ENCODE measurements at regions not wholly inside any gene's neighbourhood (a gene's known extent, or its start where the extent isn't known, plus 50 kb on each side); places are given as distances from the start of the nearest gene placed in this dataset.

DNA sequence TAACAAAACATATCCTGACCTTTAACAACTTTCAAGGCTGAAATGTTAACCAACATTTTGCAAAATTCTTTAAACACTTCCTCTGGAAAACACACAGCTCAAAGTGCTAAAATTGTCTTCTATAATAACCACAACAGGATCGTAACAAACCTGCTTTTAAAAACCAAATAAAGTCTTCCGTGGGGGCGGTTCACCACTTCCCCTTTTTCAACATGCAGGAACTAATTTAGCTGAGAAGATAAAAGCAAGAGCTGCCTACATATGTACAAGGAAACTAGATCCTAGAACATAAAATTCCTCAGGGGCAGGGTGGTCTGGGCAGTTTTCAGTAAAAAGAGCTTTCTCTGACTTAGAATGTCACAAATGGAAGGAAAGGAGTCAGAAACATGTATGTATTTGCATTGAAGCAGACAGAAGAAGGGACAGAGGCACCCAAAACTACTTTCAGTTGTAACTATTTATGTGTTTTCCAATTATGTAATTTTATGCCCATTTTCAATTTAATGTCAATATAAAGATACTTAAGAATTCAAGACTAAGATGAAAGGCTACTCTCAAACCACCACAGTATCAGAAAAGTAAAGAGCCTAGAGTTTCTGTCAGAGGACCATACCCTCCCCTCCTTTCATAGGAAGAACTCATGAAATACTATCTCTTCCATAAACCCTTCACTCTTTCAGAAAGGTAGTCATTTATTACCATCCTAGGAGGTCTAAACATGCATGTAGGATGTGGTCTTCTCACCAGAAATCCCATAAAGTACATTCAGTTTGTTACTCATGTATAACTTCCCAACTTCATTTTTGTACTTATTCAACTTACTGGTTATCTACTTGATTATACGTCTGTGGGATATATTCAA is 185.9 kb upstream of the RASA1 start:
- peaks cover 48% of the 10 kb centered on the region for H3K4me1 ChIP-seq (ENCODE audit: insufficient read depth, low read length)
- CTCF ChIA-PET (ENCODE audit: partially characterized antibody): interaction anchor here (1.0 kb wide), 1 partner anchor 11 kb away, joined by 3 read pairs; no protein-coding TSS in a partner anchor
- Mint-ChIP-seq H3K27ac (peak overlapping the region; percentile 42 to 90 (median 81)), H3K27me3 (no peaks in the 10 kb centered on the region), H3K9me3 (peaks cover 0 to 7% (median 2%) of the 10 kb centered on the region in 8 donors), H3K4me1 (peaks cover 31 to 60% (median 43%) of the 10 kb centered on the region in 4 donors), H3K4me3 (peak overlapping the region; percentile 63 to 84 (median 76)), H3K36me3 (no peaks in the 10 kb centered on the region)
- H3K36me3 ChIP-seq (ENCODE audit: insufficient read depth, low read length): no peaks in the 10 kb centered on the region
- H3K9me3 ChIP-seq (ENCODE audit: control insufficient read depth in 1 of 2, low read length in 2 of 2): no peaks in the 10 kb centered on the region
- POLR2A ChIA-PET (ENCODE audit: partially characterized antibody): interaction anchor here (0.7 to 1.0 kb wide), 6 partner anchors 38 to 331 kb away, joined by 3 read pairs; partner anchors contain the start of gene CCNH
- H3K27ac ChIP-seq (ENCODE audit: low read depth, low read length): no peak overlapping the region
- H3K27me3 ChIP-seq (ENCODE audit: insufficient read depth, low read length): no peaks in the 10 kb centered on the region
- DNase-seq: peak; percentile 41 to 55 (median 48)
- H3K4me3 ChIP-seq (ENCODE audit: low read length in 2 of 2): no peak overlapping the region
- intact Hi-C loops (cut with micrococcal nuclease): loop anchor here (5.0 kb wide), 2 partner anchors 41 to 186 kb away; partner anchors contain the start of gene RASA1

DNA sequence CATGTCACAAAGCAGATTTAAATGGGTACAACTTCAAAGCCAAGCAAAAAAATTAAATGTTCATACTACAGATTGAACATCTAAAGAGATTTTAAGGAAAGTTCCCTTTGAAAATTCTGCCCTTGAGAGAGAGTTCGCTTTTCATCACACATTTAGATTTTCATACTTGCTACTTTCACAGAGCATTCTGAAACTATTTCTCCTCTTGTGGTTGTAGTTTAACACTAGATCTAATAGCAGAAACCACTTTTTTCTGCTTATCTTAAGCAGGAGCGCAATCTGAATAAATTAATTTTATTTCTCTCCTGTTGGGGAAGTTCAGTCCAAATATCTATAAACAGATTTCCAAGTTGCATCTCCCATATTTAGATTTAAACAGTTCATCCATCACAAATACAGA is 173.3 kb upstream of the RASA1 start:
- POLR2A ChIA-PET (ENCODE audit: partially characterized antibody): no interaction called here
- DNase-seq: no peak

DNA sequence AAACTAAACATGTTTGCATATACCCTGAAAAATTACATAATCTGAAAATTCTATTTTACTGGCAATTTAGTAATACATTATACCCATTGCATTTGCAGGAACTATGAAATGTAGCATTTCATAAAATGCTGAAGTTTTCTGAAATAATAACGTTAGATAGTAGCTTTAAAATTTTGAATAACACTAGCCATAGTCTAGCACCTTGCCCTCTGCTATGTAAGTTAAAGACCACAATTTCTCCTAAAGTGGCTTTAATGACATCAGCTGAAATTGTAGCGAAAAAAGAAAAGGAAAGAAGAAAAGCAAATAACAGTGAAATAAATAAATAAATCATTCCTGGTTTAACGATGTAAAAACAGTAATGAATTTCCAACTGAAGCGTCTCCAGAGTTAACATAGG is 172.8 kb upstream of the RASA1 start:
- peaks cover 7 to 18% (median 9%) of the 10 kb centered on the region in 4 donors for H3K4me1 Mint-ChIP-seq
- Histone ChIP-seq H3K36me3 (ENCODE audit: insufficient read depth, low read length) (no peaks in the 10 kb centered on the region), H3K27me3 (ENCODE audit: insufficient read depth, low read length) (no peaks in the 10 kb centered on the region), H3K4me1 (ENCODE audit: insufficient read depth, low read length) (peaks cover 8% of the 10 kb centered on the region), H3K9me3 (ENCODE audit: control insufficient read depth in 1 of 2, low read length in 2 of 2) (no peaks in the 10 kb centered on the region), H3K4me3 (ENCODE audit: low read length in 2 of 2) (no peak overlapping the region), H3K27ac (ENCODE audit: low read depth, low read length) (no peak overlapping the region)
- no peak overlapping the region for H3K27ac Mint-ChIP-seq
- peaks cover 0 to 5% (median under 1%) of the 10 kb centered on the region in 8 donors for H3K9me3 Mint-ChIP-seq
- DNase-seq: no peak
- no peaks in the 10 kb centered on the region for H3K36me3 Mint-ChIP-seq
- intact Hi-C loops (cut with micrococcal nuclease): no loop called here
- POLR2A ChIA-PET (ENCODE audit: partially characterized antibody): no interaction called here
- no peaks in the 10 kb centered on the region for H3K27me3 Mint-ChIP-seq
- CTCF ChIA-PET (ENCODE audit: partially characterized antibody): no interaction called here
- H3K4me3 Mint-ChIP-seq: no peak overlapping the region

More for the DNA sequence above, 173.3 kb upstream of the RASA1 start:
- Histone ChIP-seq H3K9me3 (ENCODE audit: control insufficient read depth in 1 of 2, low read length in 2 of 2) (no peaks in the 10 kb centered on the region), H3K4me3 (ENCODE audit: low read length in 2 of 2) (no peak overlapping the region), H3K27me3 (ENCODE audit: insufficient read depth, low read length) (no peaks in the 10 kb centered on the region), H3K36me3 (ENCODE audit: insufficient read depth, low read length) (no peaks in the 10 kb centered on the region), H3K27ac (ENCODE audit: low read depth, low read length) (no peak overlapping the region), H3K4me1 (ENCODE audit: insufficient read depth, low read length) (peaks cover 8% of the 10 kb centered on the region)
- Mint-ChIP-seq H3K27ac (peak overlapping the region in 3 of 7 donors; percentile 19 to 57 (median 44)), H3K4me3 (peak overlapping the region in 1 of 8 donors; percentile 10), H3K36me3 (no peaks in the 10 kb centered on the region), H3K4me1 (peaks cover 7 to 18% (median 9%) of the 10 kb centered on the region in 4 donors), H3K27me3 (no peaks in the 10 kb centered on the region), H3K9me3 (peaks cover 0 to 5% (median 2%) of the 10 kb centered on the region in 8 donors)
- CTCF ChIA-PET (ENCODE audit: partially characterized antibody): no interaction called here
- intact Hi-C loops (cut with micrococcal nuclease): no loop called here

DNA sequence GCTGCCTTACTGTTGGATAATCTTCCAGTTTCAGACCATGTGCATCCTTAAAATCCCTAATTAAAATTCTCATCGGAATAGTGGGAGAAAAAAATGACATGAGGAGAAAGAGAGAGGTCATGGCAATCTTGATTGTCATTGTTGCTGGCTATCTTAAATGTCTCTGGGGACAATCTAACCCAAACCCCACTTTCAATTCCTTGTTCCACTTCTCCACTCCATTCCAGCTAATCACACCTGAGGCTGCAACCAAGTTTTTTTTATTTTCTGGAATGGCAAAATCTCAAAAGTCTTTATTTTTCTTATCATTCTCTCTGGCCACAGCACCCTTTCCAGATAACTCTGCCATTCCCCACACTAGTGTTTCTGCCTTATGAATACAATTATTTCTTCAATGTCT is 171.9 kb upstream of the RASA1 start:
- Histone ChIP-seq H3K4me3 (ENCODE audit: low read length in 2 of 2) (no peak overlapping the region), H3K27ac (ENCODE audit: low read depth, low read length) (no peak overlapping the region), H3K36me3 (ENCODE audit: insufficient read depth, low read length) (no peaks in the 10 kb centered on the region), H3K4me1 (ENCODE audit: insufficient read depth, low read length) (peaks cover 8% of the 10 kb centered on the region), H3K27me3 (ENCODE audit: insufficient read depth, low read length) (no peaks in the 10 kb centered on the region), H3K9me3 (ENCODE audit: control insufficient read depth in 1 of 2, low read length in 2 of 2) (no peaks in the 10 kb centered on the region)
- Mint-ChIP-seq H3K36me3 (no peaks in the 10 kb centered on the region), H3K4me3 (no peak overlapping the region), H3K27me3 (no peaks in the 10 kb centered on the region), H3K9me3 (peaks cover 0 to 1% (median 0%) of the 10 kb centered on the region in 8 donors), H3K27ac (no peak overlapping the region), H3K4me1 (peaks cover 7 to 23% (median 9%) of the 10 kb centered on the region in 4 donors)
- no peak for DNase-seq
- ChIA-PET CTCF (ENCODE audit: partially characterized antibody) (no interaction called here), POLR2A (ENCODE audit: partially characterized antibody) (no interaction called here)
- intact Hi-C loops (cut with micrococcal nuclease): no loop called here

DNA sequence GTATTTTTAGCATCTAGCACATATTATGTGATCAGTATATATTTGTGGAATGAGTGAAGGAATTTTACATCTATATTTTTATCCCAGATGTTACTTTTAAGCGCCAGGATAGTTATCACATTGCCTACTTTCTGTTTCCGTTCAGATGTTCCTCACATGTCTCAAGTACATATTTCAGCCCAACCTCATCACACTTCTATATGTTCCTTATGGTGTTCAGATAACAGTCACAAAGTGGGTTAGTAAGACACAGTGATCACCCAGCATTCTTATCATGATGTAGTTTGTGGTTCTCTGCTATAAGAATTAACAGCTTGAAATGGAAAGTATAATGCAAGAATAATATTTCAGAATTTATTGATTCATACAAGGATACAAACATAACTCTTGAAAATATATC is 170.0 kb upstream of the RASA1 start:
- Mint-ChIP-seq H3K4me1 (peaks cover 12 to 37% (median 13%) of the 10 kb centered on the region in 4 donors), H3K27me3 (no peaks in the 10 kb centered on the region), H3K36me3 (no peaks in the 10 kb centered on the region), H3K27ac (no peak overlapping the region), H3K9me3 (no peaks in the 10 kb centered on the region), H3K4me3 (no peak overlapping the region)
- Histone ChIP-seq H3K4me1 (ENCODE audit: insufficient read depth, low read length) (peaks cover 12% of the 10 kb centered on the region), H3K9me3 (ENCODE audit: control insufficient read depth in 1 of 2, low read length in 2 of 2) (no peaks in the 10 kb centered on the region), H3K36me3 (ENCODE audit: insufficient read depth, low read length) (no peaks in the 10 kb centered on the region), H3K27me3 (ENCODE audit: insufficient read depth, low read length) (no peaks in the 10 kb centered on the region), H3K27ac (ENCODE audit: low read depth, low read length) (no peak overlapping the region), H3K4me3 (ENCODE audit: low read length in 2 of 2) (no peak overlapping the region)
- ChIA-PET CTCF (ENCODE audit: partially characterized antibody) (no interaction called here), POLR2A (ENCODE audit: partially characterized antibody) (no interaction called here)
- intact Hi-C loops (cut with micrococcal nuclease): no loop called here
- no peak for DNase-seq

DNA sequence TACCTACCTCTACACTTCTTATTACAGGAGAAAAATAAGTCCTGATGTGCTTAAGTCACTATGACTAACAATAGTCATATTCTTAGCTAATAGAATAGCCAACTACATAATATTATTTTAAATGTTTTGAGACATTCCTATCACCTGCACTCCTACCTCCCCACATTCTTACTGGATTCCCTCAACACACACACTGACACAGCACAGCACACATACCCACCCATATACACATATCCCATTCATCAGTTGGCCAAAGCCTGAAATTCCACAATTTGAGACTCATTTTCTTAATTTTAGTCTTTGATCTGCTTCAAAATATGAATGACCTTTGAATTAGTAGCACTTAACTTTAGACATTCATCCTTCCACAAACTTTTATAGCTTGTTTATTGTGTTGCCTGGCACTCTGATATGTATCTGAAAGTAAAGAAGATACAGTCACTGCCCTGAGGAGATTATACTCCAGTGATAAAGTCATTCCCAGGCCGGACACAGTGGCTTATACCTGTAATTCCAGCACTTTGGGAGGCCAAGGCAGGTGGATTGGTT is 168.3 kb upstream of the RASA1 start:
- Histone ChIP-seq H3K27ac (ENCODE audit: low read depth, low read length) (no peak overlapping the region), H3K4me3 (ENCODE audit: low read length in 2 of 2) (no peak overlapping the region), H3K4me1 (ENCODE audit: insufficient read depth, low read length) (peaks cover 8% of the 10 kb centered on the region), H3K36me3 (ENCODE audit: insufficient read depth, low read length) (no peaks in the 10 kb centered on the region), H3K27me3 (ENCODE audit: insufficient read depth, low read length) (no peaks in the 10 kb centered on the region), H3K9me3 (ENCODE audit: control insufficient read depth in 1 of 2, low read length in 2 of 2) (no peaks in the 10 kb centered on the region)
- H3K4me3 Mint-ChIP-seq: no peak overlapping the region
- H3K4me1 Mint-ChIP-seq: peaks cover 11 to 35% (median 12%) of the 10 kb centered on the region in 4 donors
- ChIA-PET POLR2A (ENCODE audit: partially characterized antibody) (interaction anchor here (0.6 kb wide), 1 partner anchor 157 kb away, joined by 3 read pairs; no protein-coding TSS in a partner anchor), CTCF (ENCODE audit: partially characterized antibody) (no interaction called here)
- peak overlapping the region in 1 of 7 donors; percentile 1 for H3K27ac Mint-ChIP-seq
- intact Hi-C loops (cut with micrococcal nuclease): no loop called here
- no peak for DNase-seq
- no peaks in the 10 kb centered on the region for H3K36me3 Mint-ChIP-seq
- H3K27me3 Mint-ChIP-seq: no peaks in the 10 kb centered on the region
- no peaks in the 10 kb centered on the region for H3K9me3 Mint-ChIP-seq

DNA sequence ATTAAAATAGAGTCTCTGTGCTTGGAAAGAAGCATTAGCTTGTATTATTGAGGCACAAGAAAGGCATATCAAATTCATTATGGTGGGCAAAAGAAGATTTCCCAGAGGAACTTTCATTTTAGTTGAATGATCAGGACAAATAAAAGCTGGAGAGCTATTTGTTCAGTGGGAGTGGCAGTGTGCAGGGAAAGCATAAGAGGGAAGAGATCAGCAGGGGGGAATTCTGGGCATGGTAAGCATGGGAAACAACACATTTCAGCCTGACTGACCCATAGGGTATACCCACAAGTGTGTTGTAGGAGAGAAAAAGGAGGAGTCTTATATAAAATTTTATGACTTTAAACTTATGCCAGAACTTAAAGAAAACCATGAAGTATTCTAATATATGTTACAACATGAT is 167.7 kb upstream of the RASA1 start:
- intact Hi-C loops (cut with micrococcal nuclease): no loop called here
- Histone ChIP-seq H3K27ac (ENCODE audit: low read depth, low read length) (no peak overlapping the region), H3K4me3 (ENCODE audit: low read length in 2 of 2) (no peak overlapping the region), H3K9me3 (ENCODE audit: control insufficient read depth in 1 of 2, low read length in 2 of 2) (no peaks in the 10 kb centered on the region), H3K36me3 (ENCODE audit: insufficient read depth, low read length) (no peaks in the 10 kb centered on the region), H3K4me1 (ENCODE audit: insufficient read depth, low read length) (peaks cover 8% of the 10 kb centered on the region), H3K27me3 (ENCODE audit: insufficient read depth, low read length) (no peaks in the 10 kb centered on the region)
- H3K36me3 Mint-ChIP-seq: no peaks in the 10 kb centered on the region
- no peaks in the 10 kb centered on the region for H3K27me3 Mint-ChIP-seq
- peaks cover 0 to under 1% (median 0%) of the 10 kb centered on the region in 8 donors for H3K9me3 Mint-ChIP-seq
- no peak for DNase-seq
- ChIA-PET POLR2A (ENCODE audit: partially characterized antibody) (no interaction called here), CTCF (ENCODE audit: partially characterized antibody) (no interaction called here)
- H3K4me1 Mint-ChIP-seq: peaks cover 7 to 29% (median 10%) of the 10 kb centered on the region in 4 donors
- no peak overlapping the region for H3K27ac Mint-ChIP-seq
- H3K4me3 Mint-ChIP-seq: no peak overlapping the region

Data from CD4-positive, alpha-beta memory T cell (primary cell).